Inflammatory macrophage treated with lipopolysaccharide for 1 hour (primary cell): ENCODE measurements at regions not wholly inside any gene's neighbourhood (a gene's known extent, or its start where the extent isn't known, plus 50 kb on each side); places are given as distances from the start of the nearest gene placed in this dataset.
"Not testable (repeated sequence)": the region's sequence is repeated elsewhere in the genome, so short reads cannot be mapped to it uniquely, and the experiment has no call there.

Experiments
- DNase-seq, 2 donors: peaks; one replicate each; pipeline ENCODE4 v3.0.0-alpha.2; 2020 to 2022

DNA sequence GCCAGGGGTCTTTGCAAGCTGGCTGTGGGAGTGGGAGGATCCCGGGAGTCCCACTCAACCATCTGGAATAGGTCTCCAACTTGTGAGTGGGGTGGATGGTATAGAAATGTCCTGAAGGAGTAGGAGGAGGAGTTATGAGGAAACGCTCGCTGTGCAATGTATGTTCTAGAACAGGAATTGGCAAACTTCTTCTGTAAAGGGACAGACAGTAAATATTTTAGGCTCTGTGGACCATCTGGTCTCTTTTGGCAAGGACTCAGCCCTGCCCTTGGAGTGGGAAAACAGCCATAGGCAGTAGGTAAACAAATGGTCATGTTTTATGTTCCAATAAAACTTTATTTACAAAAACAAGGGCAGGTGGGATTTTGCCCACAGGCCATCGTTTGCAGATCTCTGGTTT lies 149.2 kb downstream of the NPIPB5 start:
- no peak for DNase-seq

DNA sequence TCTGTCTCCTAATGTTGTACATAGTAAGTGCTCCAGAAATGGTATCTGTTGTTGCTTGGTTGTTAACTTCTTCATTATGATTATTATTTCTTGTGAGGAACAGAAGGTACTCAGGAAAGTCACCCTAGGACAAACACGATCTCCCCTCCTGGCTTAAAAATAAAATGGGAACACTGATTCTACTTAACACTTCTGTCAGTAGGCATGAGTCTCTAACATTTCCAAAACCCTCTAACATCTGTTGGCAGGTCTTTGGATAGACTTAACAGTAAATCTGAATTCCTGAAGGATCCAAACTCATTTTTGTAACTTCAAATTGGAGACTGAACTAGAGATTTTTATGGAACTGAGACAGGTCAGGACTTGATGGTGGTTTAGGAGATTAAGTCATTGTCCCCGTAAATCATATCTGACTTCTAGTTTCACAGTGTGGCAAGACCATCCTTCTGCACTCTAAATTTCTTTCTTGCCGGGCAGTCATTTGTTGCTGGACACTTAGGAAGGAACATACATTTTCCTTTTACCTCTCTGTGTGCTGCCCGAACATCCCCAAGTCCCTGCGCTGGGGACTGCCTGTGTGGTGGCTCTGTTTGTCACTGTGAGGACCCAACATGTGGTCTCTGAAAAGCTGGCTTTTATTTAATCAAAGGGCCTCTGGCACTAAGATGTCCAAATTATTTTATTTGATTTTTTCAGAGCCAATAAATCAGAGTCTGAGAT lies 149.9 kb downstream of the NPIPB5 start:
- DNase-seq: no peak

DNA sequence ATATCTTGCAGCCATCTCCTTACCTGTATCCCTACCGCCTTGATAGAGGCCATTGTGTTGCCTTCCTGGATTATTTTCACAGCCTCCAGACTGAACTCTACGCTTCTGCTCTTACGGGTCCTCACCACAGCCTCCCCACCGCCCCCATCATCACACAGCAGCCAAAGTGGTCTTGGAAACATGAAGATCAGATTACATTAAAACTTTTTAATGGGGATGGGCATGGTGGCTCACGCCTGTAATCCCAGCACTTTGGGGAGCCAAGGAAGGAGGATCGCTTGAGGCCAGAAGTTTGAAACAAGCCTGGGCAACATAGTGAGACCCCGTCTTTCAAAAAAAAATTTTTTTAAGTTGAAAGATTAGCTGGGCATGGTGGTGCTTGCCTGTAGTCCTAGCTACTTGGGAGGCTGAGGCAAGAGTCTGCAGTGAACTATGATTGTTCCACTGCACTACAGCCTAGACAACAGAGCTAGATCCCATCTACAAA lies 150.5 kb downstream of the NPIPB5 start:
- no peak for DNase-seq

DNA sequence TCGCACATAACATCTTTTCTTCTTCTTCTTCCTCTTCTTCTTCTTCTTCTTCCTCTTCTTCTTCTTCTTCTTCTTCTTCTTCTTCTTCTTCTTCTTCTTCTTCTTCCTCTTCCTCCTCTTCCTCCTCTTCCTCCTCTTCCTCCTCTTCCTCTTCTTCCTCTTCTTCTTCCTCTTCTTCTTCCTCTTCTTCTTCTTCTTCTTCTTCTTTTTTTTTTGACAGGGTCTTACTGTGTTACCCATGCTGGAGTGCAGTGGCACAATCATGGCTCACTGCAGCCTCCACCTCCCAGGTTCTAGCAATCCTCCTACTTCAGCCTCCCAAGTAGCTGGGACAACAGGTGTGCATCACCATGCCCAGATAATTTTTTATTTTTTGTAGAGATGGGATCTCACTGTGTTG lies 151.0 kb upstream of the HS3ST2 start:
- not testable (repeated sequence) for DNase-seq

DNA sequence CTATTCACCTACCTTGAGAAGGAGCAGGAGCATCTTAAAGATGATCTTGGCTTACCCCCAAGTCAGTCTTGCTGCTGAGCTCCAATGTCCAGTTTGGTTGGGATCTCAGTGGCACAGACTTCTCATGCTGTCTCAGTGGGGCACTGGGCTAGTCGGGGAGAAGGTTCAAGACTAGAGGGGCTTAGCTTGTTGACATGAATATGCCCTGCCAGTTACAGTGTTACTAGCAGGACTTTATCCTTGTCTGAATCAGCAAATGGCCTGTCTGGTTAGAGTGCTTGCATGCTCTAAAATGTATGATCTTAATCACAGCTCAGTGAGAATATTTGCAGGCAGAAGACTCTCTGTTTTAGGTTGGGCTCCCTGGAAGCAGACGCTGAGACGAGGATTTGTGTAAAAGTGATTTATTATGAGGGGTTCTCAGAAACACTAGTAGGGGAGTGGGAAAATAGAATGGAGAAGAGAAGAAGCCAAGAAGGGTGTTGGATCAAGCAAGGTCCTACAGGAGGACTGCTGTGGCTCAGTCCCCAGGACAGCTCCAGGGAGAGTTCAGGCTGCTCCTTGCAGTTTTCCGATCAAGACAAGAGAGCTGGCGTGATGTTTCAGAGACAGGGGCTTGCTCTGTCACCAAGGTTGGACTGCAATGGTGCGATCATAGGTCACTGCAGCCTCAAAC lies 150.4 kb upstream of the HS3ST2 start:
- no peak for DNase-seq

DNA sequence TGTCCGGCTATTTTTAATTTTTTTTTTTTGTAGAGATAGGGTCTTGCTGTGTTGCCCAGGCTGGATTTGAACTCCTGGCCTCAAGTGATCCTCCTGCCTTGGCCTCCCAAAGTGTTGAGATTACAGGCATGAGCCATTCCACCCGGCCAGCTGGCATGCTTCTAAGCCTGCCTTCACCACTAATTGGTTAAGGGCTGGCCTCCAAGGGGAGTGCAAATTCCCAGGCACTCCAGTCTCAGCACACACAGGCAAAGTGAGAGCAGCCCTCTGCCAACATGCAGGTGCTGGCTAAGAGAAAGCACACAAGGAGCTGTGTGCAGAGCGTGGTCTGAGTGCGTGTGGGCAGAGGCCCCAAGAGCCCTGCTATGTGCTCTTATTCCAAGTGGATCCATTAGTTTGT lies 149.8 kb upstream of the HS3ST2 start:
- no peak for DNase-seq

DNA sequence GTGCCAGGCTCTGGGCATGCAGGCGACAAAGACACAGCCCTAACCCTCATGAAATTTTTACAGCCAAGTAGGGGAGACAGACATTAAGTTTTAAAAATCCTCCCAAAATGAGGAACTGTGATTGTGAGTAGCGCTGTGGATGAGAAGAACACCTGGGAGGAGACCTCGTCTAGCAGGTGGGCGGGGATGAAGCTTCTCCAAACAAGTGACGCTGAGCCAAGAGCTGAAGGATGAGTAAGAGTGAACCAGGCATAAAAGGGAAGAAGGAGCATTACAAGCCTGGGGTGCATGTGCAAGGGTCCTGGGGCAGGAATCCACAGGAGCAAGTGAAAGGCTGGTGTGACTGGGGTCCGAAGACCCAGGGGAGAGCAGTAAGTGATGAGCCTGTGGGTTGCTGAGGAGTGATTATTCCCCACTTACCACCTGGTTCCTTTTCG lies 149.4 kb upstream of the HS3ST2 start:
- DNase-seq: no peak

DNA sequence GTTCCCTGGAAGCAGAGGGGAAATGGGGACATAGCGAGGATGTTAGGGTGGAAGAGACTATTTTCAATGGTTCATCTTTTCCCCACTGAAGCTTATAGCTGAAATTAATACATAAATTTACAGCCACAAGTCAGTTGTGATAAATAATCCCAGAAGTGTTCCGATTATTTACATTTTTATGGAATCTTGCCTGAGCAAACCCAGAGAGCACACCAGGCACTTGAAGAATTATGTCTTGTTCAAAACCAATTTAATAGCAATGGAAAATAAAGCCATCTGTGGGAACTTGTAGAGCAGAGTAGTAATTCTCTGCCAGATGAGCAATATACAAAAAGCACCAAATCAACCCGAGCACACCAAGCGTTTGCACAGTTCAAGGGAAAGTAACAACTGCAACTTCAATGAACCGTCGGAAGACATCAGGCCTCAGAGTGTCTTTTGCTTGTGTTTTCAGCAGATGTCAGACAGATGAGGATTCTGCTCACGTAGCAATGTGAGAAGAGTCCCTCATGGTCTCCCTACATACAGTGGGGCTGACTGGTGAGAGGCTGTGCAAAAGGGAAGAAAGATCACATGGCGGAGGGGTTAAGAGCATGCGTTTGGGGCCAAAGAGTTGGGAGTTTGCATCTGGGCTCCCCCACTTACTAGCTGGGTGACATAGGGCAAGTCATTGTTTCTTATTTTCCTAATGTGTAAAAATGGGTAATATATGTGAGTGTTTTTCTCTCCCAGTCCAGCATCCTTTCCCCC lies 148.7 kb upstream of the HS3ST2 start:
- DNase-seq: no peak

DNA sequence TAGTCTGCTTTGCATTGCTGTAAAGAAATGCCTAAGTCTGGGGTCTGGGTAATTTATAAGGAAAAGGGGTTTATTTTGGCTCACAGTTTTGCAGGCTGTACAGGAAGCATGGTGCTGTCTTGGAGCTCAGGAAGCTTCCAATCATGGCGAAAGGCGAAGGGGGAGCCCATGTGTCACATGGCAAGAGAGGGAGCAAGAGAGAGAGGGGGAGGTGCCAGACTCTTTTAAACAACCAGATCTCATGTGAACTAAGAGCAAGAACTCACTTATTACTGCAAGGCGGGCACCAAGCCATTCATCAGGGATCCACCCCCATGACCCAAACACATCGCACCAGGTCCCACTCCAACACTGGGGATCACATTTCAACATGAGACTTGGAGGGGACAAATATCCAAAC lies 148.2 kb upstream of the HS3ST2 start:
- DNase-seq: no peak

DNA sequence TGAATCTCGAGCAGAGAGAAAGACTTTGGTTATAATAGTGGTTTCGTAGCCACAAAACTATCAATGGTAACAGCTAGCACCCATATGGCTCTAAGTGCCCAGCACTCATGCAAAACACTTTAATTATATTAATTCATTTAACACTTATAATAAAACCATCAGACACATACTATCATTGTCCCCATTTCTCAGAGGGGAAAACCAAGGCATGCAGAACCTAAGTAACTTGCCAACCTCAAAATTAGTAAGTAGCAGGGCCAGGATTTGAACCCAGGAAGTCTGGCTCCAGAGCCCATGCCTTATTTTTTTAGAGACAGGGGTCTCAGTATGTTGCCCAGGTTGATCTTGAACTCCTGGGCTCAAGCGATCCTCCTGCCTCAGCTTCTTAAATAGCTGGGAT lies 145.6 kb upstream of the HS3ST2 start:
- no peak for DNase-seq

DNA sequence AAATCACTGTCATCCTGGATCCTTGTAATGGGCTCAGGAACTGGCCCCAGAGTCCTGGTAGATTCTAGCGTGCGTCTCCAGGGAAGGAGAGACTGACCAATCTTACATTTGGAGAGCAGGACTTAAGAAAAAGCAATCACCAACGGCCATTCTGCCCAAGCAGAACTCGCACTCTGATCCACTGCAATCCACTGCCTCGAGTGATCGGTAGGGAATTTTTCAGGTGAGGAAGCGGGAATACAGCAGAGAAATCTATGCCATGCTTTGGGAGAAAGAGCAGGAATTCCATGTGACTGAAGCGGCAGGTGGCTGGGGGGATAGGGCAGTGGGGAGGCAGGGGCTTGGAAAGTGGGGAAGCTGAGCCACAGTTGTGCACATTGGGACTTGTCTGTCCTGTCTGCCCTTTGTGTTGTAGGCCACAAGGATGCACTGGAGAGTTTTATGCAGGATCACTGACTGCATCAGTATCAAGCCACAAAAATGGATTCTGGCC lies 143.9 kb upstream of the HS3ST2 start:
- DNase-seq: no peak

DNA sequence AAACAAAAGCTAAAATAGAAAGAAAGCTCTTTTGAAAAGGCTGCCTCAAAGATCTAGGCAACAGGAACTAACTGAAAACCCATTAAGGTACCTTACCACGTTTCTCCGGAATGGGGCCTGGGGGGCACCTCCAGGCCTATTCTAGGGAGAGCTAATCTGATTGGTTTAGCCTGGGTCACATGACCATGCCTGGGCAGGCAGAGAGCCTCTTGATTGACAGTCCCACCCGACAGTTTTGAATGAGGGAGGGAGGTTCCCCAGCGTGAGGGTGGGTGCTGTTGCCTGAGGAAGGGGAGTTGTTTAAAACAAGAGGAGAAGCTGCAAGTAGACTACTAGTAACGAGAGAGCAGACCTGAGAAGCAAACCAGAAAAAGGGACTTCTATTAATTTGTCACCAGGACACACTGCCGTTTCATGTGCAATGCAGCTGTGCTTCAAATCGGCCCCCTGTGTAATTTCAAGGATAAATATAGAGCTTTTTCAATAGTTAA lies 143.4 kb upstream of the HS3ST2 start:
- no peak for DNase-seq

DNA sequence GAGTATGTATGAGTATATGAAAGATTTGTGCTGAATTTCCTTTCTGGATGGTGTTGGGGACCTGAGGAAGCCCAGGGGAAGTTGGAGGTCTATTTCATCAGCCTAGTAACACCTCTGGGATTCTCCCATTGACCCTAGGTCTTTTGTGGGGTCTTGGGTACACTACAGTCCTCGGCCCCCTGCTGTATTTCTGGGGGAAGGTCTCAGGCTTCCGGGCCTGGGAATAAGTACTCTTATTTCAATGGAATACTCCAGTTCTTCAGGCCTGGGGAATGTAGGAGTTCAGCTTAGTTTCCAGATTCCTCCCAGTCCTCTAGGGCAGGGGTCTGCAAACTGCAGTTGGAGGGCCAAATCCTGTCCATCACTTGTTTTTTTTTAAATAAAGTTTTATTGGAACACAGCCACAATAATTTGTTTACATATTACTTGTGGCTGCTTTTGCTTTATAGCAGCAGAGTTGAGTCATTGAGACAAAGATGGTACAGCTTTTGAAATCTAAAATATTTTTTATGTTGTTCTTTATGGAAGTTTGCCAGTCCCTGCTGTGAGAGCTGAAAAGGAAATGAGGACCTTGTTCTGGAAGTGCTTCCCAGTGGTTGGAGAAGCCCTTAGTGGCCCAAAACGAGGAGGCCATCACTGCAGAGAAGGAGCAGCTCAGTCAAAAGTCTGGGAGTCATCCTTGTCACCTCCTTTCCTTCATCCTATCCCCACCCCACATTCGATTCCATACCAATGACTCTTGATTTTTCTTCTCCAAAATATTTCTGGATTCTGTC lies 142.5 kb upstream of the HS3ST2 start:
- DNase-seq: no peak

DNA sequence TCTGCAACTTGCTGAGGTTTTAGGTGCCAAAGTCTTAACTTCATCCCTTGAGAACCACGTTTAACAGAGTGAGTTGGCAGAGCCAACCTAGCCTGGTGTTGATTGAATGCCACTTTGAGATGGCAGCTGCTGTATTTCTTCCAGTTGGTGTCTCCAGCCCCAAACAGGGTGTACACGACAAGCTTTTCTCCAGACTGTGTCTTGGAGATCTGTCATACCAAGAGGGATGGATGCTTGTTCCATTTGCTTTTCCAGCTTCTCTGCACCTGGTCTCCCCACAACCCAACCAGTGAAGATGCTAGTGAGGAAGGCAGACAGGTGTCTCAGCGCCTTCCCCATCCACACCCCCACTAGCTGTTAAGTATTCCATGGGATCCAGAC lies 141.1 kb upstream of the HS3ST2 start:
- no peak for DNase-seq

DNA sequence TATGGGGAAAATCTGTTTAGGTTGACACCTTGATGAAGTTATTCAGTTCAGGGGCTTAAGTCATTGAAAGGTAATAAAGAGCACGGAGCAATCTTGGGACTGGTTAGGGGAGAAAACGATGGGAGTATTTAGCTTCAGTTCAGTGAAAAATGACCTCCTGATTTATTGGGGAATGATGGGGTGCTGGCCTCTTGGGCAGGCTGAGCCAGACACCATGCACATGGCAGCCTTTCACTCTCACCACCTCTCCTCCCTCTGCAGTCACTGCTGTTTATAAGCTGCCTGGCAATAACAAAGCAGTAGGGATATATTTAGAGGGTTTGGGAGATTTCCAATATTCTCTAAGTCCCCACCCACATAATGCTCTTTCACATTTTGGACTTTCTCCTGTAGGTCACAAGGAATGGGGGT lies 140.5 kb upstream of the HS3ST2 start:
- DNase-seq: peak; percentile 53 to 71

DNA sequence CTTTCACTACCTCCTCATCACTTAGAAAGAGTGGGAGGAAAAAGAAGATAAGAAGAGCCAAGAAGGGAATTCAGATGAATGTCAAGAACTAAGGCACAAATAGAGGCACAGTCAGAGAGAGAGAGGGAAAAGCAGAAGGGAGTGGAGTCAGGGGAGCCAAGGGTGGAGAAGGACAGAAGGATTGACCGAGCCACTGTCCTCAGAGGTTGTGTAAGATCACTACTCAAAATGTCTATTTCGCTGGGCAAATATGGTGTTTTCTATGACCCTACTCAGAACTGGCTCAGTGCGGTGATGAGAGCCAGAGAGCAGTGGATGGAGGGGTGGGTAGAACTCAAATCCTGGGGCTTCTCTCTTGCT lies 139.2 kb upstream of the HS3ST2 start:
- DNase-seq: no peak

DNA sequence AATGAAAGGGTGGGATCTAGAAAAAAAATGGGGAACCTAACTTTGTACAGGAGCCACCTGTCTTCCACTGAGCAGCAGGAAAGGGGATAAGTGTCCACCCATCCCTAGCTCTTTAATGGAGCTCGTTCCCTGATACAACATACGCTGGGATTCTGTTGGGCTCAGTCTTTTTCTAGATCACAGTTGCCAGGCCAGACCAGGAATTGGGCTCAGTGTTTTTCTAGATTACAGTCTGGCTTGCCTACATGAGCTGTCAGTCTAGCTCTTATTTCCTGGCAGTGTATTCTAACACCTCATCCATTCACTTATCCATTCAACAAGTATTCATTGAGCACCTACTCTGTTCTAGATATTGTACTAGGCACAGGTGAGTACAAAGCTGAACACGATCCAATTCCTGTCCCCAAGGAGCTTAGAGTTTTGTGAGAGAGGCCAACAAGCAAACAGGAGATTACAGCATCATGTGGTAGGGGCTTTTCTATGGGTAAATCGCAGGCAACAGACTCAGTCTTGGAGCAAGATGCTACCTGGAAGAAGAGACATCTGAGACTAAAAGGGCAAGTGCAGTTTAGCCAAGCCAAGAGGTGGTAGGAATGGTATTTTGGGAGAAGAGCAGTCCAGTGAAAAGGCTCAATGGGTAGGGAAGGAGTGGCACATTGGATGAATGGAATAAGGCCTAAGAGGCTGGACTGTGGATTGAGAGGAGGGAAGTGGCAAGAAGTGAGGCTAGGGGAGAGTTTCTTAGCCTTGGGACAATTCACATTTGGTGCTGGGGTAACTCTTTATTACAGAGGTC lies 138.0 kb upstream of the HS3ST2 start:
- no peak for DNase-seq

DNA sequence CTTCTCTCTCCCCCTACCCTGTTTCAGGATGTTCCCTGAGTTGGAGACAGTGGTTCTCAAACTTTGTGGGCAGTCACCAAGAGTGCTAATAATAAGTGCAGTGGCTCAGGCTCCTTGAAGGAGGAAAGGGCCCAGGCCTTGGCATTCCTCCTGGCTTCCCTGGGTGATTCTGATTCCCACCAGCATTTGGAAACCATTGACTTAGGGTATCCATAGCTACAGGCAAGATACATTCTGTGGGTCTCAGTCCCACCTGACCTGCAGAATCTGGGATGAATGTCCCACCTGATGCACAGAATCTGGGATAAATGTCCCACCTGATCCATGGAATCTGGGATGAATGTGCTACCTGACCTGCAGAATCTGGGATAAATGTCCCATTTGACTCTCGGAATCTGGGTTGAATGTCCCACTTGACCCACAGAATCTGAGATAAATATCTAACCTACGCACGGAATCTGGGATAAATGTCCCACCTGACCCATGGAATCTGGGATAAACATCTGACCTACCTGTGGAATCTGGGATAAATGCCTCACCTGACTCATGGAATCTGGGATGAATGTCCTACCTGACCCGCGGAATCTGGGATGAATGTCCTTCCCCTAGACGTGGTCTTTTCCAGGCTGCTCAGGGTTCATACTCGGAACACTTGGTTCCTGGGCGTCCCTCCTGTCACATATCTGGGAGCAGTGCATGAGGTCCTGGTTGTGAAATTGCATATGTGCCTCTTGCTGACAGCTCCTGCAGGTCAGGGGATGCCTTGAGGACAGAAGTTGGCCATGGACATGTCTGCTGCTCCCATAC lies 136.7 kb upstream of the HS3ST2 start:
- DNase-seq: no peak

DNA sequence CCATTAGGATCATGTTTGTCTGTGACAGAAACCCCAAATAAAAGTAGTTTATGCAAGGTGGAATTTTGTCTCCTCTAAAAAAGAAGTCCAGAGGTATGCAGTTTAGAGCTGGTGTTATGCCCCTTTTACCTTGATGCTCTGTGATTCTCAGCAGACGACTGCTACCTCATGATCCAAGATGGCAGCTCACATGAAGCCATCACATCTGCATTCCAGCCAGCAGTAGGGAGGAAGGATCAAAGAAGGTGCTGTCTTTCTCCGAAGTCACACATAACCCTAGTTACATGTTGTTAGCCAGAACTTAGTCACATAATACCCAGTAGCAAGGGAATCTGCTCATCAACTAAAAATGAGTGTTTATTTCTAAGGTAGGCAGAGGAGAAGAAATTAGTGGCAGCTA lies 135.7 kb upstream of the HS3ST2 start:
- no peak for DNase-seq

DNA sequence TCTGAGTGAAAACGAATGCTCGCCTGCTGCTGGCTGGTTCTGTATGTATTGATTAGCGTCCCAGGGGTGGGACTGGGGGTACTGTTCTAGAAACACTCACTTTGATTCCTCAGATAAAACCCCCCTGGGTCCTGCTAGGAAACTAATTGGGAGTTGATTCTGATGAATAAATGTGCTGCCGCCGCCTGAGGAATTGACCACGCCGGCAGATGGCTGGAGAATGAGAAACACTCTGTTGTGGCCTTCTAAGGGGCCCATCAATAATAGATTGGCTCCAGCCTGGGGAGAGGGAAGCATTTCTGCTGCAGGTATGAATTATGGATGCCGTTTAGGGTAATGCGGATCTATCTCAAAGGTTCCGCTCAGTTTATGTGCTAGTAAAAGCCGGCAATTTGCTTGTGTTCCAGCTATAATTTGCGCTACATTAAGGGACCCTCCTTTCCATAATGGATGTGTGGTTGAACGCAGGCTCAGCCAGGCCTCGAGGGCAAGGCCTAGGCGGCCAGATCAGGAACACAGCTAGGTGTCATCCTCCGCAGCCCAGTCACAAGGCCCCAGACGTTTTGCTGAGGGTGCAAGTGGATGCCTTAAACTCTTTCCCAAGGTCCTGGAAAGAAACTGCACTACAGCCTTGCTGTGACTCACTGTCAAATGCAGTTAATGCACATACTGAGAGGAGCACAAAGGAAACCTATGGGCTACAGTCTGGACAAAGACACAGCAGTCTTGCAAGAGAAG lies 132.2 kb upstream of the HS3ST2 start:
- no peak for DNase-seq
